ENCODE measurements at regions not wholly inside any gene's neighbourhood (a gene's known extent, or its start where the extent isn't known, plus 50 kb on each side); places are given as distances from the start of the nearest gene placed in this dataset.

- DNase-seq: no peak
Observed at GRCh38 chr1:219773110-219773509, 155.2 kb downstream of the SLC30A10 start.

- no peak for DNase-seq
Observed at GRCh38 chr1:219772265-219773036, 155.9 kb downstream of the SLC30A10 start.

GRCh38 chr1:219771080-219771479, 157.3 kb downstream of the SLC30A10 start:
- DNase-seq: no peak

- no peak for DNase-seq
Observed at GRCh38 chr1:219763321-219763720, 150.4 kb upstream of the ZC3H11B start.

- DNase-seq: no peak
Observed at GRCh38 chr1:219761208-219761860, 148.4 kb upstream of the ZC3H11B start.

- no peak for DNase-seq
Observed at GRCh38 chr1:219759095-219759494, 146.2 kb upstream of the ZC3H11B start.

GRCh38 chr1:219757890-219758289, 145.0 kb upstream of the ZC3H11B start:
- no peak for DNase-seq

- no peak for DNase-seq
Observed at GRCh38 chr1:219755234-219755633, 142.3 kb upstream of the ZC3H11B start.

GRCh38 chr1:219754767-219755166, 141.9 kb upstream of the ZC3H11B start:
- DNase-seq: no peak

GRCh38 chr1:219753914-219754313, 141.0 kb upstream of the ZC3H11B start:
- DNase-seq: no peak

- no peak for DNase-seq
Observed at GRCh38 chr1:219752645-219753044, 139.7 kb upstream of the ZC3H11B start.

- no peak for DNase-seq
Observed at GRCh38 chr1:219751870-219752507, 139.1 kb upstream of the ZC3H11B start.

- DNase-seq: no peak
Observed at GRCh38 chr1:219749370-219749769, 136.5 kb upstream of the ZC3H11B start.

GRCh38 chr1:219746141-219746540, 133.2 kb upstream of the ZC3H11B start:
- DNase-seq: no peak

- no peak for DNase-seq
Observed at GRCh38 chr1:219744652-219745469, 132.0 kb upstream of the ZC3H11B start.

GRCh38 chr1:219741011-219741970, 128.4 kb upstream of the ZC3H11B start:
- no peak for DNase-seq

GRCh38 chr1:219733511-219734174, 120.7 kb upstream of the ZC3H11B start:
- no peak for DNase-seq

GRCh38 chr1:219732814-219733491, 120.0 kb upstream of the ZC3H11B start:
- no peak for DNase-seq

- DNase-seq: no peak
Observed at GRCh38 chr1:219731771-219732170, 118.9 kb upstream of the ZC3H11B start.
